Parathyroid adenoma (tissue), 2 donors: ENCODE measurements at regions not wholly inside any gene's neighbourhood (a gene's known extent, or its start where the extent isn't known, plus 50 kb on each side); places are given as distances from the start of the nearest gene placed in this dataset.

ENCODE experiments used
- H2AFZ ChIP-seq: fragments of 300-600 bp; sonication (generic); one replicate; pipeline ENCODE4 v1.7.0; 2017; ENCODE audit warnings: antibody characterized with exemption, mild to moderate bottlenecking
- H3K27ac ChIP-seq: fragments of 300-600 bp; sonication (generic); one replicate; pipeline ENCODE4 v1.7.0; 2017
- H3K27me3 ChIP-seq: fragments of 300-600 bp; sonication (generic); one replicate; pipeline ENCODE4 v1.7.0; 2017; ENCODE audit warnings: low read length; ENCODE audit not compliant: control insufficient read depth, insufficient read depth
- H3K36me3 ChIP-seq: fragments of 300-600 bp; sonication (generic); one replicate; pipeline ENCODE4 v1.7.0; 2017; ENCODE audit warnings: low read length; ENCODE audit not compliant: control insufficient read depth, insufficient read depth
- H3K4me1 ChIP-seq: fragments of 300-600 bp; sonication (generic); one replicate; pipeline ENCODE4 v1.7.0; 2017; ENCODE audit warnings: control low read depth
- H3K4me2 ChIP-seq: fragments of 300-600 bp; sonication (generic); one replicate; pipeline ENCODE4 v1.7.0; 2017; ENCODE audit warnings: low read length
- H3K4me3 ChIP-seq: fragments of 300-600 bp; sonication (generic); one replicate; pipeline ENCODE4 v1.7.0; 2017; ENCODE audit warnings: low read depth, low read length
- H3K79me2 ChIP-seq: fragments of 300-600 bp; sonication (generic); one replicate; pipeline ENCODE4 v1.7.0; 2017; ENCODE audit warnings: control low read depth
- H3K9ac ChIP-seq: fragments of 300-600 bp; sonication (generic); one replicate; pipeline ENCODE4 v1.7.0; 2017; ENCODE audit warnings: mild to moderate bottlenecking
- H3K9me3 ChIP-seq: fragments of 300-600 bp; sonication (generic); one replicate; pipeline ENCODE4 v1.7.0; 2017; ENCODE audit warnings: low read length; ENCODE audit not compliant: control insufficient read depth
- CTCF ChIP-seq: fragments of 300-600 bp; sonication (generic); IDR thresholded peaks from one replicate; pipeline ENCODE4 v1.7.0; 2017; ENCODE audit warnings: antibody characterized with exemption, mild to moderate bottlenecking
- donor health status: primary hyperparathyroidism.

DNA sequence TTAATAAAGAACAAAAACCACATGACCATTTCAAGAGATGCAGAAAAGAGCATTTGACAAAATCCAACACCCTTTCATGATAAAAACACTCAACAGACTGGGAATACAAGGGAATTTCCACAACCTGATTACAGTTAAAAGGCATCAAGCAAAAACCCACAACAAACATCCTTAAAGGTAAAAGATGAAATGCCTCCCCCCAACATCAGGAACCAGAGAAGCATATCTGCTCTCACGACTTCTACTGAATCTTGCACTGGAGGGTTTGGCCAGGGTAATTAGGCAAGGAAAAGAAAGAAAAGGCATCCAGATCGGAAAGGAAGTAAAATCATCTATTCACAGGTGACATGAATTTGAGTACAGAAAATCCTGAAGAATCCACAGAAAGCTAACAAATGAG lies 59.5 kb upstream of the SFMBT2 start:
- TF ChIP-seq CTCF = no peak
- no peak overlapping the region for H3K9ac ChIP-seq
- no peak overlapping the region for H3K4me2 ChIP-seq
- no peak overlapping the region for H3K27ac ChIP-seq
- H3K79me2 ChIP-seq = no peaks in the 10 kb centered on the region
- no peaks in the 10 kb centered on the region for H3K9me3 ChIP-seq
- no peaks in the 10 kb centered on the region for H3K36me3 ChIP-seq
- no peak overlapping the region for H3K4me3 ChIP-seq
- no peaks in the 10 kb centered on the region for H3K4me1 ChIP-seq
- no peak overlapping the region for H2AFZ ChIP-seq
- H3K27me3 ChIP-seq = no peaks in the 10 kb centered on the region

GRCh38 chr10:7467031-7467667 lies 56.3 kb upstream of the SFMBT2 start:
- Histone ChIP-seq H3K79me2 (no peaks in the 10 kb centered on the region), H3K27me3 (no peaks in the 10 kb centered on the region), H3K4me1 (no peaks in the 10 kb centered on the region), H3K4me2 (no peak overlapping the region), H3K9ac (no peak overlapping the region), H3K27ac (no peak overlapping the region), H2AFZ (no peak overlapping the region), H3K4me3 (no peak overlapping the region), H3K36me3 (no peaks in the 10 kb centered on the region), H3K9me3 (no peaks in the 10 kb centered on the region)
- TF ChIP-seq CTCF = no peak

DNA sequence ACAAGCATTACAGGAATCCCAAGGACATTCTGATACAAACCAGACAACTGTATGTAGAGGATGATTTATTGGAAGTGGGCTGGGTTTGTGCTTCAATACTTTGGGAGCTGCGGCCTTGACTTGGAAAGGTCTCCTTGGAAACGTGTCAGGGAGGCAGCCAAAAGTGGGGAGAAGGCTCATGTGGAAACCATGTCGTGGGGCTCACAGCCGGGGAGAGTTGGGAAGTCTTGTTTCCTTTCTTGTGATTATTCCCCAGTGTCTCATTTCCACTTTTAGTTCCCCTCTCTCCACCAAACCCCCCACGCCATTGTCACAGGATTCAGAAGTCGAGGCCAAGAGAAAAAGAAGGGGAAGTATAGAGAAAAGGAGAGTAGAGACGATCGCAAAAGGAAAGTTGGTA lies 53.9 kb upstream of the SFMBT2 start:
- H3K27me3 ChIP-seq = no peaks in the 10 kb centered on the region
- H2AFZ ChIP-seq = no peak overlapping the region
- H3K9ac ChIP-seq = no peak overlapping the region
- no peak overlapping the region for H3K4me2 ChIP-seq
- no peaks in the 10 kb centered on the region for H3K36me3 ChIP-seq
- H3K4me1 ChIP-seq = no peaks in the 10 kb centered on the region
- no peak overlapping the region for H3K27ac ChIP-seq
- no peak for TF ChIP-seq CTCF
- no peaks in the 10 kb centered on the region for H3K9me3 ChIP-seq
- no peaks in the 10 kb centered on the region for H3K79me2 ChIP-seq
- no peak overlapping the region for H3K4me3 ChIP-seq
